ENCODE measurements at regions not wholly inside any gene's neighbourhood (a gene's known extent, or its start where the extent isn't known, plus 50 kb on each side); places are given as distances from the start of the nearest gene placed in this dataset.

DNA sequence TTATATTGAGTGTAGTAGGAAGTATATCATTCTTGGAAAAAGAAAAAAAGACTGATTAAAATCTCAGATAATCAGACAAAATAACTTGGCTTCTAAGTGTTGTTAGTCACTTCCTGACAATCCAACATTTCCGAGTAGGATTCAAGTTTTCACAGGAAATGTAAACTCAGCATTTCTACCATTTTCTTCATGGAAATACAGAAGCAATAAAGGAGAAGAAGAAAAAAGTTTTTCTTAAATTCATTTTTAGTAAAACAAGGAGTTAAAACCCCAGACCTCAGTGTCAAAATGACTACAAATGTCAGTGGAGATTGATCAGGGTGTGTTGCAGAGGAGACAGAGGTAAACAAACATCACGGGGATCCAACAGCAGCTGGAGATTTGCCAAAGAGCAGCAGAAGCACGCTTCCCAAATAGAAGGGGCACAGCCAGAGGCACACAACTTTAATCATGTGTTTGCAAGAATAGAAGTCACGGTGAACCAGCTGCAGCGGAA lies 129.3 kb upstream of the FAM9B start:
- H3K4me2 ChIP-seq (ENCODE audit: low read length) = peak overlapping the region; percentile 81
- H3K9ac ChIP-seq (ENCODE audit: low read length) = peak overlapping the region; percentile 66
- H2AFZ ChIP-seq (ENCODE audit: low read length) = no peak overlapping the region
- H3K79me2 ChIP-seq (ENCODE audit: insufficient read depth, low read length) = no peaks in the 10 kb centered on the region
- TF ChIP-seq CTCF (IDR thresholded peaks at IDR 0.05; ENCODE audit: low read length) (no peak), EZH2 (IDR thresholded peaks at IDR 0.05; ENCODE audit: borderline replicate concordance, low read length) (no peak)
- H4K20me1 ChIP-seq (ENCODE audit: insufficient read depth, low read length) = no peaks in the 10 kb centered on the region
- peaks cover 3% of the 10 kb centered on the region; the same call in 1 of the 2 replicates for H3F3A ChIP-seq (ENCODE audit: insufficient read depth, low read length)
- peaks cover 10% of the 10 kb centered on the region for H3K36me3 ChIP-seq (ENCODE audit: insufficient read depth, low read length)
- H3K9me3 ChIP-seq (ENCODE audit: low read length) = peaks cover 5% of the 10 kb centered on the region; the same call in 1 of the 2 replicates
- H3K4me1 ChIP-seq (ENCODE audit: insufficient read depth, low read length, severe bottlenecking) = peaks cover 80% of the 10 kb centered on the region
- peak overlapping the region; percentile 60 for H3K4me3 ChIP-seq (ENCODE audit: low read depth, low read length, poor library complexity, severe bottlenecking)
- H3K9me2 ChIP-seq (ENCODE audit: low read depth, low read length) = no peaks in the 10 kb centered on the region
- H3K27ac ChIP-seq (ENCODE audit: low read depth, low read length, poor library complexity, severe bottlenecking) = peak overlapping the region; percentile 99
- H3K27me3 ChIP-seq (ENCODE audit: insufficient read depth, low read length) = no peaks in the 10 kb centered on the region

GRCh38 chrX:9164086-9164485 lies 130.2 kb upstream of the FAM9B start:
- Histone ChIP-seq H2AFZ (ENCODE audit: low read length) (no peak overlapping the region), H3K36me3 (ENCODE audit: insufficient read depth, low read length) (peaks cover 10% of the 10 kb centered on the region), H3K9ac (ENCODE audit: low read length) (peak overlapping the region; percentile 72), H3K4me2 (ENCODE audit: low read length) (peak overlapping the region; percentile 81), H3F3A (ENCODE audit: insufficient read depth, low read length) (peaks cover 3% of the 10 kb centered on the region; the same call in 1 of the 2 replicates), H3K79me2 (ENCODE audit: insufficient read depth, low read length) (no peaks in the 10 kb centered on the region), H3K4me1 (ENCODE audit: insufficient read depth, low read length, severe bottlenecking) (peaks cover 72% of the 10 kb centered on the region), H3K27ac (ENCODE audit: low read depth, low read length, poor library complexity, severe bottlenecking) (peak overlapping the region; percentile 99), H4K20me1 (ENCODE audit: insufficient read depth, low read length) (no peaks in the 10 kb centered on the region), H3K9me2 (ENCODE audit: low read depth, low read length) (no peaks in the 10 kb centered on the region), H3K4me3 (ENCODE audit: low read depth, low read length, poor library complexity, severe bottlenecking) (peak overlapping the region; percentile 60), H3K9me3 (ENCODE audit: low read length) (peaks cover 5% of the 10 kb centered on the region; the same call in 1 of the 2 replicates), H3K27me3 (ENCODE audit: insufficient read depth, low read length) (no peaks in the 10 kb centered on the region)
- TF ChIP-seq EZH2 (IDR thresholded peaks at IDR 0.05; ENCODE audit: borderline replicate concordance, low read length) (no peak), CTCF (IDR thresholded peaks at IDR 0.05; ENCODE audit: low read length) (no peak)

DNA sequence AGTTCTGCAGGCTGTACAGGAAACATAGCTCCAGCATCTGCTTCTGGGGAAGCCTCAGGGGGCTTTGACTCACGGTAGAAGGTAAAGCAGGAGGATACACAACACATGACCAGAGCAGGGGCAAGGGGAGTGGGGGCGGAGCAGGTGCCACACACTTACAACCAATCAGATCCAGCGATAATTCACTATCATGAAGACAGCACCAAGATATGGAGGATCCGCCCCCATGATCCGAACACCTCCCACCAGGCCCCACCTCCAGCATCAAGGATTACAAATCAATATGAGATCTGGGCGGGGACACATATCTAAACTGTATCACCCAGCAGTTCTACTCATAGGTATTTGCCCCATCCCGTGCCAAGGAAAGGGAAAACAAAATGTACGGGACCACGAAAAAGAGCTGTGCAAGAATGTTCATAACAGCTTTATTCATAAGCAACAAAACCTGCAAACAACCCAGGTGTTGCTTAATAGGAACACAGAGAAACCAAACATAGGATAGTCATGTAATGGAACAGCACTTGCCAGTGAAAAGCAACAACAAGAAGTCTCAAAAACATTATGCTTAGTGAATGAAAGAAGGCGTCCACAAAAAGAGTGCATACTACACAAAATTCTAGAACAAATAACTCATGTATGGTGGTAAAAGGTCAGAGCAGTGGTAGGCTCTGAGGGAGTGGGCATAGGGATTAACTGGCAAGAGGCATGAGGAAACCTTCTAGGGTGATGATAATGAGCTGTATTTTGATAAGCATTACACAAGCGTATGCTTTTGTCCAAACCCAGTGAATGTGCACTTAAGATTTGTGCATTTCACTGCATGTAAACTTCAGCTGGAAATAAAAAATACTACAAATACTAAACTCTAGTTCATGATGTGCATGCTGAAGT lies 130.9 kb upstream of the FAM9B start:
- Histone ChIP-seq H3K4me3 (ENCODE audit: low read depth, low read length, poor library complexity, severe bottlenecking) (peak overlapping the region; percentile 60), H3K36me3 (ENCODE audit: insufficient read depth, low read length) (peaks cover 10% of the 10 kb centered on the region), H3K9me3 (ENCODE audit: low read length) (peaks cover 5% of the 10 kb centered on the region; the same call in 1 of the 2 replicates), H3K4me2 (ENCODE audit: low read length) (peak overlapping the region; percentile 81), H3K9me2 (ENCODE audit: low read depth, low read length) (no peaks in the 10 kb centered on the region), H3K27ac (ENCODE audit: low read depth, low read length, poor library complexity, severe bottlenecking) (peak overlapping the region; percentile 99), H3K79me2 (ENCODE audit: insufficient read depth, low read length) (no peaks in the 10 kb centered on the region), H3K4me1 (ENCODE audit: insufficient read depth, low read length, severe bottlenecking) (peaks cover 68% of the 10 kb centered on the region), H3F3A (ENCODE audit: insufficient read depth, low read length) (peaks cover 3% of the 10 kb centered on the region; the same call in 1 of the 2 replicates), H3K9ac (ENCODE audit: low read length) (peak overlapping the region; percentile 72), H4K20me1 (ENCODE audit: insufficient read depth, low read length) (no peaks in the 10 kb centered on the region), H3K27me3 (ENCODE audit: insufficient read depth, low read length) (no peaks in the 10 kb centered on the region), H2AFZ (ENCODE audit: low read length) (no peak overlapping the region)
- TF ChIP-seq CTCF (IDR thresholded peaks at IDR 0.05; ENCODE audit: low read length) = no peak
- no peak for TF ChIP-seq EZH2 (IDR thresholded peaks at IDR 0.05; ENCODE audit: borderline replicate concordance, low read length)

Data from OCI-LY1 (cell line).